ENCODE measurements at regions not wholly inside any gene's neighbourhood (a gene's known extent, or its start where the extent isn't known, plus 50 kb on each side); places are given as distances from the start of the nearest gene placed in this dataset.

DNA sequence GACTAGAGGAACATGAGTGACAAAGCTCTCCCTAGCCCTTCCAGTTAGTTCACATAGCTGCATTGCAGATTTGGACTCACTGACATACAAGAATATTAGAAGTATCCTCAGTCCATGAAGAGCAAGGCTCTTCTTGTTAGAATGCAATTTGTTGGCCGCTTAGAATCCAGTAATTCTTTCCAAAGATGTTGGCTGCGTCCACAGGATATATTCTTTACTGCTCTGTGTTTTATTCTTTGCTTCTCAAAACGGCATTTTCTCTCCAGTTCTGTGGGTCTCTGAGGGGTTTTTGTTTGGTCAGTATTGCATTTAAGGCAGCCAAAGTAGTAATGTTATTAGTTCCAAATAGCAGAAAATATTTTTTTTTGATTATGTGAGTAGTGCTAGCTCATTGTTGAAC, 588.6 kb downstream of the DNAJB9 start:
- TF ChIP-seq CTCF (IDR thresholded peaks at IDR 0.05) (no peak), POLR2A (IDR thresholded peaks at IDR 0.05) (no peak)
- DNase-seq (ENCODE audit: low spot score in 2 of 2): no peak
- WGBS, 2 donors: 60 to 64% methylated on average over 3 of the region's 3 CpGs
- intact Hi-C loops (cut with DNase I; ENCODE audit: low total_unique reads): no loop called here
- no peak overlapping the region for H3K4me3 ChIP-seq (ENCODE audit: low read depth, poor library complexity, severe bottlenecking)

GRCh38 chr7:109176661-109177060, 607.0 kb downstream of the DNAJB9 start:
- intact Hi-C loops (cut with DNase I; ENCODE audit: low total_unique reads): no loop called here
- H3K4me3 ChIP-seq (ENCODE audit: low read depth, poor library complexity, severe bottlenecking): no peak overlapping the region
- no peak for DNase-seq (ENCODE audit: low spot score in 2 of 2)
- TF ChIP-seq POLR2A (IDR thresholded peaks at IDR 0.05) (no peak), CTCF (IDR thresholded peaks at IDR 0.05) (no peak)

DNA sequence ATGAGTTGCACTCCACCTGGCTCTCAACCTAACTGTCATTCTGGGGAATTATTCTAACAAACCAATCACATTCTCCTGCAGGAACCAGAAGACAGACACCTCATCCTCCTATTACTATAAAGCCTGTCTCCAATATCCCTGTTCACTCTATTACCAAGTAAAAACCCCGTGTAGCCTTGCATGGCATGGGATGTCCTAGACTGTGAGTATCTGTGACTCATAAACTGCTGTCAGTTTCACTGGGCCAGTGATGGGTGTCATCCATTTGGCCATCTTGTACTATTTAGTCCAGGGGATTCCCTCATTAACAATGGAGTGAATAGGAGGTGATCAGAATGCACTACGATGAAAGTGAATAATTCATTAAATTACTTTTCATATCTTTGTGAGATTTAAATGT, 608.7 kb downstream of the DNAJB9 start:
- TF ChIP-seq CTCF (IDR thresholded peaks at IDR 0.05) (no peak), POLR2A (IDR thresholded peaks at IDR 0.05) (no peak)
- WGBS, 2 donors: 86 to 90% methylated on average over 2 of the region's 2 CpGs
- intact Hi-C loops (cut with DNase I; ENCODE audit: low total_unique reads): no loop called here
- no peak for DNase-seq (ENCODE audit: low spot score in 2 of 2)
- H3K4me3 ChIP-seq (ENCODE audit: low read depth, poor library complexity, severe bottlenecking): no peak overlapping the region

DNA sequence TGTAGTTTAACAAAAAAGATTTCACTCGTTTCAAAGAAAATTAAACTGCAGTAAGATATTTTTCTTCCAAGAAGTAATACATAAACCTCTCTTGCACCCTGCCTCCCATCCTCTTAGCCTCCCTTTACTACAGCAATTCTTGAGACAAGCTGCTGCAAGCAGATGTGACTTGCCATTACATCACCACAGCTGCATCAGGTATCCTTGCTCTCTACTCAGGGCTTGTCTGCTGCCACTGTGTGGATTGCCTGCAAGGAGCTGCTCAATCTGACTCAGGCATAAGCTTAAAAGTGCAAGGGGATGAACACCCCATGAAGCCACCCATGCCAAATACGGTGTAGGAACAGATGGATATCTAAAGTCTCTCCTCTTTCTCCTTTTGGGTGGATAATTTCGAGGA, 609.9 kb downstream of the DNAJB9 start:
- intact Hi-C loops (cut with DNase I; ENCODE audit: low total_unique reads): no loop called here
- no peak for TF ChIP-seq CTCF (IDR thresholded peaks at IDR 0.05)
- TF ChIP-seq POLR2A (IDR thresholded peaks at IDR 0.05): no peak
- WGBS, 2 donors: 78 to 79% methylated on average over 3 of the region's 3 CpGs
- no peak overlapping the region for H3K4me3 ChIP-seq (ENCODE audit: low read depth, poor library complexity, severe bottlenecking)
- DNase-seq (ENCODE audit: low spot score in 2 of 2): no peak

DNA sequence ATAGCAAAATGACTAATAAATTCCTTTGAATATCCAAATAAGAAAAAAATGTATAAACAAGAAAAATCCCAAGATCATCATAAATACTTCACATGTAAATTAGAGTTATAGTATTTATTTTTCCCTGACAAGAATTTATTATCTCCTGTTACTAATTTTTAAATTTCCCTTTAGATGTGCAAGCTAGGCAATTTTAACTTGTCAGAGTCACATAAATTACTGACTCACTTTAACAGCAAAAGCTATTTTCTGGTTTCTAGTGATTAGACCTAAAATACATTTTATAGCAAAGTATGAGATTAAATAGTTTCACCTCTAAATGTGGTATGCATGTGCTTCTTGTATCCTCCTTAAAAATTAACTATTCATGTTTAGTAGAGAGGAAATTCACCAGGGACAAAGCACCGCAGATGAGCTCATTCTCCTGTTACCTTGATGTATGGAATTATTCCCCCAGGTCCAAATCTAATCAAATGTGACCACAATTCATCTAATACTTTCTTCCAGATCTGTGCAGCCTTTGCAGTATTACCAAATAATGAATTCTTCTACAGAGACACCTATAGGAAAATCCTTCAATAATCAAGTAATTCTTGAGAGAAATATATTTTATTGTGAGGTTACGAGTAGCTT, 621.2 kb downstream of the DNAJB9 start:
- no peak overlapping the region for H3K4me3 ChIP-seq (ENCODE audit: low read depth, poor library complexity, severe bottlenecking)
- DNase-seq (ENCODE audit: low spot score in 2 of 2): no peak
- intact Hi-C loops (cut with DNase I; ENCODE audit: low total_unique reads): no loop called here
- WGBS, 2 donors: 48 to 54% methylated on average over 2 of the region's 2 CpGs
- no peak for TF ChIP-seq CTCF (IDR thresholded peaks at IDR 0.05)

DNA sequence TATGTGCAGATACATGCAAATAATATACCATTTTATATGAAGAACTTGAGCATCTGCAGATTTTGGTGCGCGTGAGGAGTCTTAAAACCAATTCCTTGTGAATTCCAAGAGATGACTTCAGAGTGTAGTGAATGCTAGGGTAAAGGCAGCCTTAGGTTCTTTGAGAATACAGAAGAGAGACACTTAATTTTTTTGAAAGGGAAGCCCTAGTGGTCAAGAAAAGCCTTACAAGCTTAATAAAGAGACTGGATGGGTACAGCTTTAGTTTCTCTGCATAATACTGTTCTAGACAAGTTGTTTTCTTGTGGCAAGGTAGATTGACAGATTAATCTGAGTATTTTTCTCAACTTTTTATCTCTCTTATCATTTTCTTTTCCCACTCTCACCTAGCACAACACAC, 636.5 kb downstream of the DNAJB9 start:
- intact Hi-C loops (cut with DNase I; ENCODE audit: low total_unique reads): no loop called here
- no peak overlapping the region for H3K4me3 ChIP-seq (ENCODE audit: low read depth, poor library complexity, severe bottlenecking)
- DNase-seq (ENCODE audit: low spot score in 2 of 2): no peak
- TF ChIP-seq CTCF (IDR thresholded peaks at IDR 0.05): no peak
- no peak for TF ChIP-seq POLR2A (IDR thresholded peaks at IDR 0.05)
- 96% methylated on average over 2 of the region's 2 CpGs for WGBS, 2 donors

Measured in lower leg skin (tissue), 4 donors.